ENCODE measurements at regions not wholly inside any gene's neighbourhood (a gene's known extent, or its start where the extent isn't known, plus 50 kb on each side); places are given as distances from the start of the nearest gene placed in this dataset.
"Not testable (repeated sequence)": the region's sequence is repeated elsewhere in the genome, so short reads cannot be mapped to it uniquely, and the experiment has no call there.

GRCh38 chr5:163276466-163276865 is 160.9 kb upstream of the CCNG1 start:
- DNase-seq, result peak; percentile 21

DNA sequence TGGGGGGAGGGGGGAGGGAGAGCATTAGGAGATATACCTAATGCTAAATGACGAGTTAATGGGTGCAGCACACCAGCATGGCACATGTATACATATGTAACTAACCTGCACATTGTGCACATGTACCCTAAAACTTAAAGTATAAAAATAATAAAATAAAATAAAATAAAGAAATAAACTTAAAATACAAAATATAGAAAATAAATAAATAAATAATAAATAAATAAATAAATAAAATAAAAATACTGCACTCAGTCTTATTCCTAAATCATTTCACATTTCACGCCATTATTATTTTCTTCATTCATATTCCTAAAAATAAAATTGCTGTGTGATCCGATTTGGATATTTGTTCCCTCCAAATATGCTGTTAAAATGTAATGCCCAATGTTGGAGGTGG is 156.5 kb upstream of the CCNG1 start:
- DNase-seq, result not testable (repeated sequence)

DNA sequence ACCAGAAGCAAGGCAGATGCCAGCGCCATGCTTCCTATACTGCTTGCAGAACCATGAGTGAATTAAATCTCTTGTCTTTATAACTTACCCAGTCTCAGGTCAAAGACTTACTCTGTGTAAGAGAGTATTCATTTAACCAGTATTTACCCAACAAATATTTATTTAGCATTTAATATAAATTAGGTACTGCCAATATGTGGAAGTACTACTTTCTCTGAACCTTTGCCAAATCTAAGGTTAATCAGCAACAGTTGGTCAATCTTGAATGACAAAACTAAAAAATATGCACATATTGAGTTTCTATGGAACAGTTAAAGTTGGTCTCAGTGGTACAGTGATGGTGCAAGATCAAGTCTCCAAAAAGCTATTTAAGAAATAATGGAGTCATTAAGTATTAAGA is 155.9 kb upstream of the CCNG1 start:
- no peak for DNase-seq

DNA sequence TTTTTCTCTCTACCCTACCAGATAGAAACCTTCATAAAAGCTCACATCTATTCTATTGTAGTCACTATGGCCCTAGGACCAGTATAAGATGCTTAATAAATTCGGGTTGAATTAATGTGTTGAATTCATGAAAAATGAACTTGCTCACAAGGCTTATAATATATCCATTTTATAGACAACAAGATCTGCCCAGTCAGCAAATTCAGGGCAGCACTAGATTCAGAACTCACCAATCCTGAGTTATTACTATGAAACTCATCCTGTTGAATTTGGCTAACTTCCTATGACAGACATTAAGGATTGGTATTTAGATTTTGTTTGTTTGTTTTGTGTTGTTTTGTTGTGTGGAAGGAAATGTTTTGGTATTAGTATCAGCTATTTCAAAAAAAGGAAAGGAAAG is 143.6 kb upstream of the CCNG1 start:
- no peak for DNase-seq

DNA sequence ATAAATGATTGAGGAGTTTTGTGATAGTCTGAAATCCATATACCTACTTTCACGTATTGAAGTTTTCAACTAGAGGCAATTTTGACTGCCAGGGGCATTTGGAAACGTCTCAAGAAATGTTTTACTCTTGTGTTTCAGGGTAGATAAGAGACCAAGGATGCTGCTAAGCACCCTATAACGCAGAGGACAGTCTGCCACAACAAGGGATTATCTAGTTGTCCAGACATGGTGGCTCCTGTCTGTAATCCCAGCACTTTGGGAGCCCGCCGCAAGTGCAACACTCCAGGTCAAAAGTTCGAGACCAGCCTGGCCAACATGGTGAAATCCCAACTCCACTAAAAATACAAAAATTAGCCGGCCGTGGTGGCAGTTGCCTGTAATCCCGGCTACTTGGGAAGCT is 133.7 kb upstream of the CCNG1 start:
- no peak for DNase-seq

GRCh38 chr5:163305655-163306054 is 131.7 kb upstream of the CCNG1 start:
- no peak for DNase-seq

- DNase-seq, result no peak
These were observed 131.0 kb upstream of the CCNG1 start for GRCh38 chr5:163306421-163306820.

DNA sequence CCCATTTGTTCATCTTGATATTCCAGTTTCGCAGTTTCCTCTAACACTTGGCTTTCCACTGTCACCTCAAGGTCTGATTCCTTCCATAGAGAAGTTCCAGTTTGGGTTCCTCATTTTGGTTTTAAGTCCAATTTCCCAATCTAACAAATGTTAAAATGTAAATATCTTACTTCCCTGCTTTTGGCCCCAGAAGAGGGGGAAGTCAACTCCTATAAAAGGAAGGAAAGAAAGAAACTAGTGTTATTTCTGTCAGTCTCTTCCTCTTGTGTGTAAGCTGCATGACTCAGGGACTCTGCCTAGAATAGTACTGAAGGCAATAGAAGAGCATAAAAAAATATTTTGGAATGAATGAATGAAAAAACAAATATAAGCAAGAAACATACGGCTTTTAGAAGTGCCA is 127.5 kb upstream of the CCNG1 start:
- DNase-seq, result no peak

- DNase-seq, result no peak
These were observed 126.4 kb upstream of the CCNG1 start for GRCh38 chr5:163310997-163311396.

GRCh38 chr5:163312598-163312997 is 124.8 kb upstream of the CCNG1 start:
- no peak for DNase-seq

DNA sequence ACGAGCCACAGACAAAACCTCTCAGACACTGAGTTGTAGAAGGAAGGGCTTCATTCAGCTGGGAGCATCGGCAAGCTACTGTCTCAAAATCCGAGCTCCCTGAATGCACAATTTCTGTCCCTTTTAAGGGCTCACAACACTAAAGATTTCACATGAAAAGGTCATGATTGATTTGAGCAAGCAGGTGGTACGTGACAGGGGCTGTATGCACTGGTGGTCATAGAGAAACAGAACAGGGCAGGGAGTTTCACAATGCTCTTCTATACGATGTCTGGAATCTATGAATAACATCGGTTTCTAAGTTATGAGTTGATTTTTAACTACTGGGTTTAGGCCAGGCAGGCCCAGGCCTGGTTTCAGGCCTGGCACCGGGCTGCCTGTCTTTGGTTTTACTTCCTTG is 124.3 kb upstream of the CCNG1 start:
- not testable (repeated sequence) for DNase-seq

DNA sequence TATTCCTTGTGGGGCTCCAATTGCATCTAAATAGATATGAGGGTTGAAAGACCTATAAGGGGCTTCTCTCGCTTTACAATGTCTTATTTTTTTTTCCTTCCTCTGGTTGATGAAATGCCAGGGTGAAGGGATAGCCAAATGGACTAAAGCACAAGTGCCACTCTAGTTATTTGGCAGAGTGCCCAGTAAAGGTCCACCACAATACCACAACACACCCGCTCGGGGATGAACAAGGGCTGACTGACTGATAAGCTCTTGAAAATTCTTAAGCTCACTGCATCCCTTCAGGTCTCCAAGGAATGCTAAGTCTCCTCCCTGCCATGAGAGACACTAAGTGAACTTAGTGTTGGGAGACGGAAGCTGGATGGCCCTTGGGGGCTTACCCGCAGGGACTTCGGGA is 121.0 kb upstream of the CCNG1 start:
- not testable (repeated sequence) for DNase-seq

- no peak for DNase-seq
These were observed 118.7 kb upstream of the CCNG1 start for GRCh38 chr5:163318707-163319106.

DNA sequence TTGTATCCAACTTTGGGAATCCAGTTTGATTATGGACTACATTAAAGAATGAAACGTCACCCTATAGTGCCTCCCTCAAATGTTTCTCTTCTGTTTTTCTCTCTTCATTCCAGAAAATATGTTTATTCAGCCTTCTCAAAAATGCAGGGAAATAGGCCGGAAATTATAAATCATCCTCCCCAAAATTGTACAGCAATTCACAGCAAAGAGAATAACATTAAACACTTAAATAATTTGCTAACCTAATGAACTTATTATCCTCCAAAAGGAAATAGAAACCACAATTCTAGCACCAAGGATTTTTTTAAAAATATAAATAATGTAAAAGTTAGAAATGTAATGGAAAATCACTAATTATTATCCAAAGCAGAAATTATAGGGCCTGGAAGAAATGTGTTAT is 115.9 kb upstream of the CCNG1 start:
- no peak for DNase-seq

- no peak for DNase-seq
These were observed 106.4 kb upstream of the CCNG1 start for GRCh38 chr5:163330723-163331668.

DNA sequence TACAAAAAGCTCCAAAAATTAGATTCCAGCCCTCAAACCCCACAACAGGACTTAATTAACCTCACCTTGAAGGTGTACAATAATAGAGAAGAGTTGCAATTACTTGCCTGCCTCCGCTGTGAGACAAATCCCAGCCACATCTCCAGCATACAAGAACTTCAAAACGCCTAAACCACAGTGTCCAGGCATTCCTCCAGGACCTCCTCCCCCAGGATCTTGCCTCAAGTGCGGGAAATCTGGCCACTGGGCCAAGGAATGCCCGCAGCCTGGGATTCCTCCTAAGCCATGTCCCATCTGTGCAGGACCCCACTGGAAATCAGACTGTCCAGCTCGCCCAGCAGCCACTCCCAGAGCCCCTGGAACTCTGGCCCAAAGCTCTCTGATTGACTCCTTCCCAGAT is 101.3 kb upstream of the CCNG1 start:
- DNase-seq, result not testable (repeated sequence)

- DNase-seq, result no peak
These were observed 98.2 kb upstream of the CCNG1 start for GRCh38 chr5:163339148-163339547.

DNA sequence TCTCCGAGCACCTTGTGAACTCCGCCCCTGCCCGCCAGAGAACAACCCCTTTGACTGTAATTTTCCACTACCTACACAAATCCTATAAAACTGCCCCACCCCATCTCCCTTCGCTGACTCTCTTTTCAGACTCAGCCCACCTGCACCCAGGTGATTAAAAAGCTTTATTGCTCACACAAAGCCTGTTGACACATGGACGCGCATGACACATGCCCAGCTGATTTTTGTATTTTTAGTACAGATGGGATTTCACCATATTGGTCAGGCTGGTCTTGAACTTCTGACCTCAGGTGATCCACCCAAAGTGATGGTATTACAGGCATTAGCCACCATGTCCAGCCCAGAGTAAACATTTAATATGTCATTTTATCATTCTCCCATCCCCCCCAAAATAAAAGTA is 97.0 kb upstream of the CCNG1 start:
- not testable (repeated sequence) for DNase-seq

GRCh38 chr5:163342306-163342705 is 95.1 kb upstream of the CCNG1 start:
- DNase-seq, result no peak

DNA sequence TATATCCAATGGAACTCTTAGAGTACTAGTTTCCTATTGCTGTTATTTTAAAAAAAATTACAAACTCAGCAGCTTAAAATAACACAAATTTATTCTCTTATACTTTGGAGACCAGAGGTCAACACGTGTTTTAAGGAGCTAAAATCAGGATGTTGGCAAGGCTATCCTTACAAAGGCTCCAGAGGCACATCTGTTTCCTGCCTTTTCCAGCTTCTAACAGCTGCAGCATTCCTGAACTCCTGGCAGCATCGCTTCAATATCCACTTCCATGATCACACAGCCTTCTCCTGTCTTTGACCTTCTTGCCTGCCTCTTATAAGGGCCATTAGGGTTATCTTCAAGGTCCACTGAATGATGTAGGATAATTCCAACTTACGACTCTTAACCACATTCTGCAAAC is 92.2 kb upstream of the CCNG1 start:
- DNase-seq, result peak; percentile 43

GRCh38 chr5:163347671-163348070 is 89.7 kb upstream of the CCNG1 start:
- DNase-seq, result peak; percentile 60

- DNase-seq, result no peak
These were observed 87.3 kb upstream of the CCNG1 start for GRCh38 chr5:163350083-163350482.

GRCh38 chr5:163352531-163352930 is 84.9 kb upstream of the CCNG1 start:
- no peak for DNase-seq

- DNase-seq, result not testable (repeated sequence)
These were observed 81.6 kb upstream of the CCNG1 start for GRCh38 chr5:163355811-163356210.

All from muscle of arm (tissue), 1 donor.